ENCODE measurements at regions not wholly inside any gene's neighbourhood (a gene's known extent, or its start where the extent isn't known, plus 50 kb on each side); places are given as distances from the start of the nearest gene placed in this dataset.

DNA sequence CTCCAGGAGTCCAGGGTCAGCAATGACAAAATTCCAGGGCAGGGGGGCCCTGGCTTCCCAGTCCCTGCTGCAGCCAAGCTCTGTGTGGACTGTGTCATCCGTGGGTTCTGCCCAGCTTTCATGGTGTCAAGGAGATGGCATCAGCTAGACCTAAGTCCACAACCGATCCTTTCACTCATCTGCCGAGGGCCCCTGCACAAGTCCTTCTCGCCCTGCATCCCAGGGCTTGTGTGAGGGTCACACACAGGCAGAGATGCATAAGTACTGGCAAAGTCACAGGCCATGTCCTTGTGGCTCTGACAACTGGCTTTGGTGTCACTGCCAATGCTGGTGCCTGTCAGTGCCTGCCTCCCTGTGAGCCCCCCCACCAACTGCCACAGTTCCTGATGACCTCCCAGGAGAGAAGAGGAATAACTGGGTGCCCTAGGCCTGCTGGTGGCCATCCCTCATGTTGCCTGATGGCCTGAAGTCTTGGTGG, 181.4 kb upstream of the CST7 start:
- no peak for TF ChIP-seq CTCF (IDR thresholded peaks at IDR 0.05)
- TF ChIP-seq EZH2 (IDR thresholded peaks at IDR 0.05), result no peak

All from neural progenitor cell (in vitro differentiated cells).